H1 (cell line): ENCODE measurements at regions not wholly inside any gene's neighbourhood (a gene's known extent, or its start where the extent isn't known, plus 50 kb on each side); places are given as distances from the start of the nearest gene placed in this dataset.

Experiments
- BACH1 ChIP-seq: IDR thresholded peaks from 2 replicates; pipeline ENCODE4 v1.6.1; 2012; ENCODE audit warnings: low read length, improper control_type of control experiment
- CHD1 ChIP-seq: IDR thresholded peaks from 2 replicates; pipeline ENCODE4 v1.6.1; 2012; ENCODE audit warnings: low read depth, low read length, improper control_type of control experiment
- HDAC2 ChIP-seq, 2 experiments: fragments of 300-600 bp in 1 of 2; sonication (generic) in 1 of 2; IDR thresholded peaks; 2 replicates each; pipeline ENCODE4 v1.6.1; 2011 to 2012; ENCODE audit warnings: low read depth in 2 of 2, low read length in 2 of 2, mild to moderate bottlenecking in 2 of 2, moderate library complexity in 2 of 2, borderline replicate concordance in 1 of 2, inconsistent platforms in 1 of 2
- KDM5A ChIP-seq: fragments of 200-600 bp; IDR thresholded peaks from 2 replicates; pipeline ENCODE4 v1.7.1; 2012; ENCODE audit warnings: mild to moderate bottlenecking, low read length, inconsistent platforms, mixed read lengths
- RFX5 ChIP-seq: IDR thresholded peaks from 2 replicates; pipeline ENCODE4 v1.6.1; 2011; ENCODE audit warnings: low read depth, low read length, improper control_type of control experiment, borderline replicate concordance
- SIRT6 ChIP-seq: IDR thresholded peaks from one replicate; pipeline ENCODE4 v1.7.1; 2012; ENCODE audit warnings: low read length, inconsistent platforms
- SRF ChIP-seq: IDR thresholded peaks from 2 replicates; pipeline ENCODE4 v1.6.1; 2011; ENCODE audit warnings: mild to moderate bottlenecking, low read depth, low read length, moderate library complexity
- TF ChIP-seq, protein P1 (sequence below): fragments of 300-600 bp; sonication (generic); IDR thresholded peaks from 2 replicates; pipeline ENCODE4 v1.7.1; 2012; ENCODE audit warnings: low read length, moderate library complexity, mild to moderate bottlenecking, inconsistent platforms; ENCODE audit not compliant: insufficient replicate concordance

DNA sequence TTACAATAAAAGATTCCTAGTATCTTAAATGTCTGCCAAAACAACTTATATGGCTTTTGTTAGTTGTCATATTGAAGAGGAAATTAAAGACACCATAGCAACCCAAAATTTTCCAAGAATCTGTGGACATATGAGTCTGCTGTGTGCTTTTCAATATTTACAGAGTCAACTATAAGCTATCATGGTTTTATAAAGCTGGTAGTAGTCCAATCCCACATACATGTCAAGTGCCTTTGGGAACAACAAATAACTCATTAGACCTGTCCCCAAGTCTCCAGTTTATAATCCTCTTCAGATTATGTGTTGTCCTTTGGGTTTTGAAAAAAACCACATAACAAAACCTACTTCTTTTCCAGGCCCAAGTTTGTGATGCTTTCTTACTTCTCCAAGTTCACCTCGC, 293.8 kb upstream of the USP25 start (continued):
- TF ChIP-seq, protein P1, sequence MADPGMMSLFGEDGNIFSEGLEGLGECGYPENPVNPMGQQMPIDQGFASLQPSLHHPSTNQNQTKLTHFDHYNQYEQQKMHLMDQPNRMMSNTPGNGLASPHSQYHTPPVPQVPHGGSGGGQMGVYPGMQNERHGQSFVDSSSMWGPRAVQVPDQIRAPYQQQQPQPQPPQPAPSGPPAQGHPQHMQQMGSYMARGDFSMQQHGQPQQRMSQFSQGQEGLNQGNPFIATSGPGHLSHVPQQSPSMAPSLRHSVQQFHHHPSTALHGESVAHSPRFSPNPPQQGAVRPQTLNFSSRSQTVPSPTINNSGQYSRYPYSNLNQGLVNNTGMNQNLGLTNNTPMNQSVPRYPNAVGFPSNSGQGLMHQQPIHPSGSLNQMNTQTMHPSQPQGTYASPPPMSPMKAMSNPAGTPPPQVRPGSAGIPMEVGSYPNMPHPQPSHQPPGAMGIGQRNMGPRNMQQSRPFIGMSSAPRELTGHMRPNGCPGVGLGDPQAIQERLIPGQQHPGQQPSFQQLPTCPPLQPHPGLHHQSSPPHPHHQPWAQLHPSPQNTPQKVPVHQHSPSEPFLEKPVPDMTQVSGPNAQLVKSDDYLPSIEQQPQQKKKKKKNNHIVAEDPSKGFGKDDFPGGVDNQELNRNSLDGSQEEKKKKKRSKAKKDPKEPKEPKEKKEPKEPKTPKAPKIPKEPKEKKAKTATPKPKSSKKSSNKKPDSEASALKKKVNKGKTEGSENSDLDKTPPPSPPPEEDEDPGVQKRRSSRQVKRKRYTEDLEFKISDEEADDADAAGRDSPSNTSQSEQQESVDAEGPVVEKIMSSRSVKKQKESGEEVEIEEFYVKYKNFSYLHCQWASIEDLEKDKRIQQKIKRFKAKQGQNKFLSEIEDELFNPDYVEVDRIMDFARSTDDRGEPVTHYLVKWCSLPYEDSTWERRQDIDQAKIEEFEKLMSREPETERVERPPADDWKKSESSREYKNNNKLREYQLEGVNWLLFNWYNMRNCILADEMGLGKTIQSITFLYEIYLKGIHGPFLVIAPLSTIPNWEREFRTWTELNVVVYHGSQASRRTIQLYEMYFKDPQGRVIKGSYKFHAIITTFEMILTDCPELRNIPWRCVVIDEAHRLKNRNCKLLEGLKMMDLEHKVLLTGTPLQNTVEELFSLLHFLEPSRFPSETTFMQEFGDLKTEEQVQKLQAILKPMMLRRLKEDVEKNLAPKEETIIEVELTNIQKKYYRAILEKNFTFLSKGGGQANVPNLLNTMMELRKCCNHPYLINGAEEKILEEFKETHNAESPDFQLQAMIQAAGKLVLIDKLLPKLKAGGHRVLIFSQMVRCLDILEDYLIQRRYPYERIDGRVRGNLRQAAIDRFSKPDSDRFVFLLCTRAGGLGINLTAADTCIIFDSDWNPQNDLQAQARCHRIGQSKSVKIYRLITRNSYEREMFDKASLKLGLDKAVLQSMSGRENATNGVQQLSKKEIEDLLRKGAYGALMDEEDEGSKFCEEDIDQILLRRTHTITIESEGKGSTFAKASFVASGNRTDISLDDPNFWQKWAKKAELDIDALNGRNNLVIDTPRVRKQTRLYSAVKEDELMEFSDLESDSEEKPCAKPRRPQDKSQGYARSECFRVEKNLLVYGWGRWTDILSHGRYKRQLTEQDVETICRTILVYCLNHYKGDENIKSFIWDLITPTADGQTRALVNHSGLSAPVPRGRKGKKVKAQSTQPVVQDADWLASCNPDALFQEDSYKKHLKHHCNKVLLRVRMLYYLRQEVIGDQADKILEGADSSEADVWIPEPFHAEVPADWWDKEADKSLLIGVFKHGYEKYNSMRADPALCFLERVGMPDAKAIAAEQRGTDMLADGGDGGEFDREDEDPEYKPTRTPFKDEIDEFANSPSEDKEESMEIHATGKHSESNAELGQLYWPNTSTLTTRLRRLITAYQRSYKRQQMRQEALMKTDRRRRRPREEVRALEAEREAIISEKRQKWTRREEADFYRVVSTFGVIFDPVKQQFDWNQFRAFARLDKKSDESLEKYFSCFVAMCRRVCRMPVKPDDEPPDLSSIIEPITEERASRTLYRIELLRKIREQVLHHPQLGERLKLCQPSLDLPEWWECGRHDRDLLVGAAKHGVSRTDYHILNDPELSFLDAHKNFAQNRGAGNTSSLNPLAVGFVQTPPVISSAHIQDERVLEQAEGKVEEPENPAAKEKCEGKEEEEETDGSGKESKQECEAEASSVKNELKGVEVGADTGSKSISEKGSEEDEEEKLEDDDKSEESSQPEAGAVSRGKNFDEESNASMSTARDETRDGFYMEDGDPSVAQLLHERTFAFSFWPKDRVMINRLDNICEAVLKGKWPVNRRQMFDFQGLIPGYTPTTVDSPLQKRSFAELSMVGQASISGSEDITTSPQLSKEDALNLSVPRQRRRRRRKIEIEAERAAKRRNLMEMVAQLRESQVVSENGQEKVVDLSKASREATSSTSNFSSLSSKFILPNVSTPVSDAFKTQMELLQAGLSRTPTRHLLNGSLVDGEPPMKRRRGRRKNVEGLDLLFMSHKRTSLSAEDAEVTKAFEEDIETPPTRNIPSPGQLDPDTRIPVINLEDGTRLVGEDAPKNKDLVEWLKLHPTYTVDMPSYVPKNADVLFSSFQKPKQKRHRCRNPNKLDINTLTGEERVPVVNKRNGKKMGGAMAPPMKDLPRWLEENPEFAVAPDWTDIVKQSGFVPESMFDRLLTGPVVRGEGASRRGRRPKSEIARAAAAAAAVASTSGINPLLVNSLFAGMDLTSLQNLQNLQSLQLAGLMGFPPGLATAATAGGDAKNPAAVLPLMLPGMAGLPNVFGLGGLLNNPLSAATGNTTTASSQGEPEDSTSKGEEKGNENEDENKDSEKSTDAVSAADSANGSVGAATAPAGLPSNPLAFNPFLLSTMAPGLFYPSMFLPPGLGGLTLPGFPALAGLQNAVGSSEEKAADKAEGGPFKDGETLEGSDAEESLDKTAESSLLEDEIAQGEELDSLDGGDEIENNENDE, result no peak
- TF ChIP-seq CHD1, result no peak
- TF ChIP-seq RFX5, result no peak
- no peak for TF ChIP-seq KDM5A
- TF ChIP-seq SIRT6, result no peak
- no peak for TF ChIP-seq BACH1
- no peak for TF ChIP-seq SRF
- TF ChIP-seq HDAC2 (IDR thresholded peaks at IDR 0.05; ENCODE audit: borderline replicate concordance in 1 of 2, low read depth in 2 of 2, low read length in 2 of 2), result no peak
